ENCODE measurements at regions not wholly inside any gene's neighbourhood (a gene's known extent, or its start where the extent isn't known, plus 50 kb on each side); places are given as distances from the start of the nearest gene placed in this dataset.
"Not testable (repeated sequence)": the region's sequence is repeated elsewhere in the genome, so short reads cannot be mapped to it uniquely, and the experiment has no call there.

DNA sequence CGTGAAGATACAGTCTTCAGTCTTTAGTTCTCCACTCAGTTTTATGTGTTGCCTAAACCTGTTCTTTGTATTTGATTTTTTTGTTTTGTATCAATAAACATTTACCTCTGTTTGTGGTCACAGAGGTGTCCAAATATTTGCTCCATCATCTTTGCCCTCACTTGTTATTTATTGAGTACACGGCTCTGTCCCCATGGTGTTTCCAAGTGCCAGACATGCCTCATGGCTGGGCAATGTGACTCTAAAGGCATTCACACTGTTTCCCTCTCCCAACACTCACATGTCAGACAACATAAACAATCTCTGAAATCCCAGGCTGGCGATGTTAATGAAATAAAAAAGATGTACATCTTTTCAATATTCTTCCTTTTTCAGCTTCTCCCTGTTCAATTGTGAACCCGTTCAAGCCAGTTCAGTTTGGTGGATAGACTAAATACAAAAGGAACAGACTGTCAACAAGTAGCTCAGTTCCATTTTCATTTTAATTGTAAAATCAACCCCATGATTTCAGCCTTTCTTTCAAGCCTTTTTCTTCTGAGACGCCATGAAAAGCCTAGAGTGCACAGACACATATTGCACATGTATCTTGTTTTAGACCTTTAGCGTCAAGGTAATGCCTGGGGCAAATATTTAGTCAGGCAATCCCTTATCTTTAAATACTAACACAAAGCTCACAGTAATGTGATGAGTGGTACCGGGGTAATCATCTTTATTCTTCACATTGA, 680.7 kb downstream of the GALC start:
- DNase-seq (ENCODE audit: low spot score): no peak

- no peak for DNase-seq (ENCODE audit: low spot score)
Measured at GRCh38 chr14:87309557-87309956, 683.4 kb downstream of the GALC start.

GRCh38 chr14:87306409-87307168, 686.4 kb downstream of the GALC start:
- DNase-seq (ENCODE audit: low spot score): no peak

GRCh38 chr14:87305345-87305744, 687.6 kb downstream of the GALC start:
- DNase-seq (ENCODE audit: low spot score): no peak

DNA sequence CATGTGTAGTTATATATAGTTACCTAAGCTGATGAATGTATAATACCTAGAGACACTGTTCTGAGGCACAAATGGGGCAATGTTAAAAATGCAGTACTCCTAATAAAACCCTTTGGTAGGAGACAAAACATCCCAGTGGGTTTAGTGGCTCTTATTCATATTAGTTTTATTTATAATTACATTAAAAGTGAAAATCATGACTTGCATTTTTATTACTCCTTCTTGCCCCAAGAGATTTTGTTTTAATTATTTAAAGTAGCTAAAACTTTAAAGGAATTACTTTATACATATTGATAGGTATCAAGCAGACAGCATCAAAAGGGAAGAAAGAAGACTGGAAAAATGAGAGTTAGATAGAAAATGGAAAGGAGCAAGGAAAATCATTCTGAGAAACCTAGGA, 688.6 kb downstream of the GALC start:
- no peak for DNase-seq (ENCODE audit: low spot score)

GRCh38 chr14:87286826-87287225, 706.2 kb downstream of the GALC start:
- no peak for DNase-seq (ENCODE audit: low spot score)

- DNase-seq (ENCODE audit: low spot score): no peak
Measured at GRCh38 chr14:87286191-87286590, 706.8 kb downstream of the GALC start.

DNA sequence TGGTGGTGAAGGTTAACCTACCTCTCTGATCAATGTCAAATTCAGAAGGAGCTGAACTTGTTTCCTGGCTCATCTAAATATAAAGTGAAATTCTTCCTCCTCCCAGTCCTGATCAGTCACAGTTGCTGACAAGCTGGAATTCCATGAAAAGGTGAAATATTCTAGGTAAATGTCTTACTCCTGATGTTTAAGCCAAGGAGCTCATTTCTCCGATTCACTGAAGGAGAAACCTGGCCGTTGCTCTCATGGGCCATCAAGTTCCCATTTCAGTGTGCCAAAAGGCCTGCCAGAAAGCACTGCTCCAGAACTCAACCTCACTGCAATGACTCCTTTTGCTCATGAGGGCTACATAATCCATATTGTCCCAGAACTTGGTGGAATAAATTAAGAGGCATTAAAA, 707.5 kb downstream of the GALC start:
- no peak for DNase-seq (ENCODE audit: low spot score)

DNA sequence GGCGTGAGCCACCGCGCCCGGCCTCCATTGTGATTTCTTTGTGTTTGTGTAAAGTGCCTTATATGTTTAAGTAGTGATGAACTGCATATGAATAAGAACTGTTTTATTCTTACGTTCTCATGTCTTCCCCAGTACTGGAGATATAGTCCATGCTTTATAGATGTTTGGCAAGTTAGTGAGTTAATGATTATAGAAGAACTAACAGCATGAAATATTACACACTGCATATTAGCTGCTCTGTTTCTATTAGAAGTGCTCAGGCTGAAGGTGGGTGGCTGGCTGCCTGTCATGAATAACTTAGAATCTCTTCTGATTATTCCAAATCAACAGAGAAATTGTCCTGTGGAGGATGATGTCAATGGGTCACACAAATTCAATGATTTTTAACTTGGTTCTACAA, 709.4 kb downstream of the GALC start:
- no peak for DNase-seq (ENCODE audit: low spot score)

DNA sequence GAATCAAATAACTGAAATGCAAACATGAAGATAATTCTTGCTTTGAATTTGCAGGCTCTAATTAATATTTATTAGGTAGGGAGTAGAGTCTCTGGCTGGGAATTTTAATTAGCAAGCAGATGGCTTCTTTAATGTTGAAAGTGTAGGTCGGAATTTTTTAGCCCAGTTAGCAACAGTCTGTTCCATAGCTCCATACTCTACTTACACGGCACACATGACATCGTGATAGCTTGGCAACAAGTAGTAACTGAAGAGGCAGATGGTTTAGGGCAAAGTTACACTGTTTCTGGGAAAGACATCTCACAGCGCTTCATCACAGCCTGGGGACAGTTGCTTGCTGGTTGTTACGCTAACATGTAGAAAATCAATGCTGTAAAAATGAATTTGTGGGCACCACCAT, 710.7 kb downstream of the GALC start:
- no peak for DNase-seq (ENCODE audit: low spot score)

DNA sequence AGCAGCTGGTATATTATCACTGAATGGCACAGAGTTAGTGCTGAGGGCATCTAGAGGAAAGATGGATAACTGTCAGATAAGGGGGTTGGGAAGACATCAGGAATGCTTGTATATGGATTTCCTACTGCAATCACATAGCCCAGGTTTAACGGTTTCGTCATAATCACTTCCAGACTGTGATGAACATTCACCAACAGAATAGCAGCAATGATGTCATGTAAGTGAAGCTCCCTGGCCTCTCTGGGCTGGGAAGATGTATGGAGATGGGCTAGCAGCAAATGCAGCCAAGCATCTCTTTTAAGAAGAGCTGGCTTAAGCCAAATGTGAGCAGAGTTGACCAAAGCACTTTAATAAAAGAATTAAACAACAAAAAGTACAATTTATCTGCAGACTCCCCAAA, 714.6 kb downstream of the GALC start:
- DNase-seq (ENCODE audit: low spot score): no peak

- DNase-seq (ENCODE audit: low spot score): no peak
Measured at GRCh38 chr14:87271331-87271730, 721.7 kb downstream of the GALC start.

- no peak for DNase-seq (ENCODE audit: low spot score)
Measured at GRCh38 chr14:87268997-87269396, 724.0 kb downstream of the GALC start.

- DNase-seq (ENCODE audit: low spot score): no peak
Measured at GRCh38 chr14:87264796-87265195, 728.2 kb downstream of the GALC start.

DNA sequence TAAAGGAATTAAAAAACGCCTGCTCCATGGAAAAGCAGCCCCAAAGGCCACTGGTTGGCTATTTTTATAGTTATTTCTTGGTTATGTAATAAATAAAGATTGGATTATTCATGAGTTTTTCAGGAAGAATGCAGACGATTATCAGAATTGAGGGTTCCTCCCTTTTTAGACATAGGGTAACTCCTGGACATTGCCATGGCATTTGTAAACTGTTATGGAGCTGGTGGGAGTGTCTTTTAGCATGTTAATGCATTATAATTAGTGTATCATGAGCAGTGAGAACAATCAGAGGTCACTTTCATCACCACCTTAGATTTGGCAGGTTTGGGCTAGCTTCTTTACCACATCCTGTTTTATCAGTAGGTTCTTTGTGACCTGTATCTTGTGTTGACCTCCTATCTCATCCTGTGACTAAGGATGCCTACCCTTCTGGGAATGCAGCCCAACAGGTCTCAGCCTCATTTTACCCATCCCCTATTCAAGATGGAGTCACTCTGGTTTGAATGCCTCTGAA, 728.7 kb downstream of the GALC start:
- no peak for DNase-seq (ENCODE audit: low spot score)

GRCh38 chr14:87261621-87262020, 731.4 kb downstream of the GALC start:
- no peak for DNase-seq (ENCODE audit: low spot score)

DNA sequence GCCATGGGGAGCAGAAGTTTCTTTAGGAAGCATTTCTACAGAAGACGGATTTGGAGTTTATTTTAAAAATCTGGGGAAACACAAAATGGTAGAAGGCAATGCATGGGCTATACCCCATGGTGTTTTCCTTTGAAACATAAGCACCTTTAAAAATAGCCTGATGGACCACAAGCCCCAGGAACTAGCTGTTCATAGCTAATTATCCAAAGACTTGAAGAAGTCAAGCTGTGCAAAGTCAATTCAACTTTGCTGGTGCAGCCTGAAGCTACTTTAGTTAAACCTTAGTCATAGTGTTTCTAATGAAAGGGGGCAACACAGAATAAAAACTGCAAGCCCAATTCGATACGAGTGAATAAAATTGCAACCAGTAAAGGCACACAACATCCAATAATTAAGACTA, 732.5 kb downstream of the GALC start:
- no peak for DNase-seq (ENCODE audit: low spot score)

- no peak for DNase-seq (ENCODE audit: low spot score)
Measured at GRCh38 chr14:87257421-87257820, 735.6 kb downstream of the GALC start.

GRCh38 chr14:87255058-87255457, 737.9 kb downstream of the GALC start:
- no peak for DNase-seq (ENCODE audit: low spot score)

DNA sequence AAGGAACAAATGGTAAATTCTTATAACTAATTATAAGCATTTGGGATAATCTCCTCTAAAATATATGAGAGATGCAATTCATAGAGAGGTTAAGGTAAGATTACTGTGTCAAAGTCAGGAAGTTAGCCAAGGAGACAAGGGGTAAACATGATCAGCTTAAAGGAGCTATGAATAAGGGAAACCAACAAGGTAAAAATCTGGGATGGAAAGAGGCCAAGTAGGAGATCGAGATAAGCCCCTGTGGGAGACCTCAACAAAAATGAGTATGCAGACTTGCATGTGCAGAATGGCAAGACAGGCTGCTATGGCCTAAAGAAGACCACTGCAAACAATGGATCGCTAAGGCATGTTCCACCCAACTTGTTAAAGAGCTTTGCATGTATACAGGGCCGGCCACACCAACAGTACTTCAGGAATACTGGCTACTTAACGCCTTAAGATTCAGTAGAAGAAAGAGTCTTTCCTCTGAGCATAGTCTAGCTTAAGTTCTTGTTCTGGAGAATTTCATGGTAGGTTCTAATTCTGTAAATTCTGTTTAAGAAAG, 738.6 kb downstream of the GALC start:
- DNase-seq (ENCODE audit: low spot score): no peak

GRCh38 chr14:87253791-87254190, 739.2 kb downstream of the GALC start:
- DNase-seq (ENCODE audit: low spot score): not testable (repeated sequence)

DNA sequence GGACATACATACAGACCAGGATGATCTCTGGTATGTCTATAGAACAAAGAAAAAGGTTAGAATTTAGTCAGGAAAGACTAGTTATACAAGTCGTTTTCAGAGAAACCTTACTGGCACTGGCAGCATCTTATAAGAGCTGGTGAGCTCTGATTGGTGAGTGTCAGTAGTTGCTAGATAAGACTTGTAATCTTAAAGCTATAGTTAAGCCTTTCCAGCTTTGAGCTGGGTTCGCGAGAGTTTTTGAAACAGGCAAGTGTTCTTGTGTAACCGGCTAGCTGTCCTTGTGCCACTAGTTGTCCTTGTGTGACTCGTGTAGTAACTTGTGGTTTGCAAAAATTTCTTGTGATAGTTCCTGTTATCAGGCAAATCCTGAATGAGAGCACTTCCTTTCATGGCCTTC, 740.9 kb downstream of the GALC start:
- DNase-seq (ENCODE audit: low spot score): no peak

GRCh38 chr14:87251011-87251410, 742.0 kb downstream of the GALC start:
- DNase-seq (ENCODE audit: low spot score): no peak

All from AG20443 (cell line).